IMR-90 (cell line): ENCODE measurements at regions not wholly inside any gene's neighbourhood (a gene's known extent, or its start where the extent isn't known, plus 50 kb on each side); places are given as distances from the start of the nearest gene placed in this dataset.

Source experiments
- ATAC-seq: fragments of 200-7000 bp; cut with Tn5 transposase; 2 replicates; pipeline ENCODE4 v1.9.1; 2020; ENCODE audit warnings: low read depth, mild to moderate bottlenecking, moderate library complexity
- BruUV-seq: library from RNA; stranded (reverse); fragments of 400-500 nt; replicated peaks from 2 replicates; lab custom pipeline; 2021; lab: Mats Ljungman, UMichigan
- CTCF ChIA-PET: fragments of 300-600 bp; formaldehyde crosslinking; extraction: SDS; loops from one replicate; lab custom pipeline; 2021; ENCODE audit warnings: antibody characterized with exemption; lab: Yijun Ruan, JAX
- POLR2A ChIA-PET: fragments of 300-600 bp; sonication (Branson Sonifier 250); formaldehyde crosslinking; loops from one replicate; lab custom pipeline; 2022; ENCODE audit warnings: antibody characterized with exemption; ENCODE audit not compliant: unreplicated experiment; lab: Charles Lee
- DNase-seq: peaks from one replicate; pipeline ENCODE4 v3.0.0; 2013
- H2AFZ ChIP-seq: replicated peaks from 2 replicates; pipeline ENCODE3; 2013; ENCODE audit warnings: low read length, mild to moderate bottlenecking; ENCODE audit not compliant: poor library complexity
- H2AK5ac ChIP-seq: 2 replicates; pipeline ENCODE4 v1.6.1; 2013; ENCODE audit warnings: low read depth, low read length, inconsistent platforms
- H2AK9ac ChIP-seq: replicated peaks from 2 replicates; pipeline ENCODE3; 2013; ENCODE audit warnings: mild to moderate bottlenecking, low read depth, low read length, moderate library complexity; ENCODE audit not compliant: poor library complexity
- H2BK120ac ChIP-seq: 2 replicates; pipeline ENCODE4 v1.6.1; 2013; ENCODE audit warnings: low read depth, low read length, inconsistent platforms
- H2BK15ac ChIP-seq: 3 replicates; pipeline ENCODE4 v1.6.1; 2013; ENCODE audit warnings: low read depth, low read length, inconsistent platforms
- H2BK20ac ChIP-seq: 2 replicates; pipeline ENCODE4 v1.6.1; 2013; ENCODE audit warnings: low read depth, mild to moderate bottlenecking, inconsistent platforms, low read length, moderate library complexity
- H2BK5ac ChIP-seq: 2 replicates; pipeline ENCODE4 v1.6.1; 2013; ENCODE audit warnings: mild to moderate bottlenecking, low read depth, low read length, inconsistent platforms; ENCODE audit not compliant: poor library complexity, severe bottlenecking
- H3K14ac ChIP-seq: replicated peaks from 2 replicates; pipeline ENCODE4 v1.6.1; 2013; ENCODE audit warnings: low read depth, low read length, inconsistent platforms
- H3K18ac ChIP-seq: 2 replicates; pipeline ENCODE4 v1.6.1; 2013; ENCODE audit warnings: low read depth, low read length, control low read depth
- H3K23ac ChIP-seq: 2 replicates; pipeline ENCODE4 v1.6.1; 2013; ENCODE audit warnings: low read depth, low read length, inconsistent platforms
- H3K27ac ChIP-seq: 2 replicates; pipeline ENCODE4 v1.5.1; 2013; ENCODE audit warnings: mild to moderate bottlenecking, control low read depth, low read length; ENCODE audit not compliant: insufficient read depth
- H3K27me3 ChIP-seq: 2 replicates; pipeline ENCODE4 v1.6.1; 2013; ENCODE audit warnings: low read length; ENCODE audit not compliant: control insufficient read depth, insufficient read depth
- H3K36me3 ChIP-seq: 2 replicates; pipeline ENCODE4 v1.6.1; 2013; ENCODE audit warnings: low read length, mixed read lengths; ENCODE audit not compliant: control insufficient read depth, insufficient read depth
- H3K4ac ChIP-seq: 2 replicates; pipeline ENCODE4 v1.6.1; 2013; ENCODE audit warnings: low read depth, low read length, inconsistent platforms
- H3K4me1 ChIP-seq: 2 replicates; pipeline ENCODE4 v1.6.1; 2013; ENCODE audit warnings: low read length, mixed read lengths; ENCODE audit not compliant: control insufficient read depth, insufficient read depth
- H3K4me2 ChIP-seq: 2 replicates; pipeline ENCODE4 v1.6.1; 2013; ENCODE audit warnings: low read depth, mild to moderate bottlenecking, control low read depth, low read length, moderate library complexity
- H3K4me3 ChIP-seq: 2 replicates; pipeline ENCODE4 v1.5.1; 2013; ENCODE audit warnings: low read depth, mild to moderate bottlenecking, control low read depth, low read length, moderate library complexity; ENCODE audit not compliant: insufficient read depth
- H3K56ac ChIP-seq: 2 replicates; pipeline ENCODE4 v1.6.1; 2013; ENCODE audit warnings: low read length, inconsistent platforms; ENCODE audit not compliant: insufficient read depth; ENCODE audit errors: extremely low read depth
- H3K79me1 ChIP-seq, 2 experiments: 2 replicates each; pipeline ENCODE4 v1.6.1; 2013; ENCODE audit warnings: low read length in 2 of 2, inconsistent platforms in 1 of 2, low read depth in 1 of 2
- H3K9ac ChIP-seq: 2 replicates; pipeline ENCODE4 v1.6.1; 2013; ENCODE audit warnings: low read depth, low read length, control low read depth
- H3K9me1 ChIP-seq: 2 replicates; pipeline ENCODE4 v1.6.1; 2013; ENCODE audit warnings: low read length, inconsistent platforms; ENCODE audit not compliant: insufficient read depth
- H3K9me3 ChIP-seq: 2 replicates; pipeline ENCODE4 v1.6.1; 2013; ENCODE audit warnings: low read length; ENCODE audit not compliant: control insufficient read depth, insufficient read depth
- H4K20me1 ChIP-seq: 2 replicates; pipeline ENCODE4 v1.6.1; 2013; ENCODE audit warnings: low read length, inconsistent platforms; ENCODE audit not compliant: insufficient read depth
- H4K5ac ChIP-seq: 2 replicates; pipeline ENCODE4 v1.6.1; 2013; ENCODE audit warnings: mild to moderate bottlenecking, low read depth, low read length, control low read depth
- H4K8ac ChIP-seq, 2 experiments: 2 replicates each; pipeline ENCODE4 v1.6.1; 2013; ENCODE audit warnings: low read depth in 2 of 2, low read length in 2 of 2, control low read depth in 1 of 2, inconsistent platforms in 1 of 2
- H4K91ac ChIP-seq: 2 replicates; pipeline ENCODE4 v1.6.1; 2013; ENCODE audit warnings: low read depth, low read length, inconsistent platforms; ENCODE audit not compliant: insufficient read depth
- NFE2L2 ChIP-seq: fragments of 150-350 bp; IDR thresholded peaks from 2 replicates; pipeline ENCODE4 v1.6.1; 2016; ENCODE audit warnings: low read depth, mild to moderate bottlenecking, low read length
- WGBS, 2 experiments: methylation state at CpG; one replicate each; pipeline versions ENCODE4 v1.1.5 to v1.1.7; 2013; ENCODE audit warnings: missing lambda C conversion rate in 2 of 2; ENCODE audit not compliant: insufficient read length in 1 of 2; ENCODE audit errors: extremely low coverage in 2 of 2; 5-methylcytosine and 5-hydroxymethylcytosine counted together
- dilution Hi-C: fragments of 300-500 bp; cut with HindIII; formaldehyde crosslinking; loops from one replicate; pipeline ENCODE4 v1.14.3; 2018; ENCODE audit warnings: low sequenced_read_pairs; ENCODE audit not compliant: unreplicated experiment
- in situ Hi-C: fragments of 300-500 bp; cut with MboI; formaldehyde crosslinking; loops from 3 replicates; pipeline ENCODE4 v1.14.3; 2019; ENCODE audit warnings: low sequenced_read_pairs, inconsistent platforms, mixed read lengths
- intact Hi-C: fragments of 100-400 bp; cut with micrococcal nuclease; formaldehyde crosslinking; loops from 2 replicates; pipeline ENCODE4 v1.10.0; 2022

DNA sequence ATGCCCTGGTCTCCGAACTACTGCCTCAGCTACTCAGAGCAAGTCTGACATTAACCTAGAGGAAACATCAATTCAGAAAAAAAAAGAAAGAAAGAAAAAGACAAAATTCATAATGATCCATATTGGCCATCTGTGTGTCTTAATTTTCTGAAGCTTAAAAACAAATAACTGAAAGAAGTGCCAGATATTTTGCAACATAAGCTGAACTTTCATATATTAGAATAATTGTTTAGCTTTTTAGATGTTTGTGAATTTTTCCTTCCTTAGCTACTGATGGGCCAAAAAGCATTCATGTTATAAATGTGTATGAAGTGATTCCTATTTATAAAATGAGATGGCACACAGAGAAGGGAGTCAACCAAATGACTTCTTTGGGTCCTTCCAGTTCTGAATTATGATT is 555.0 kb upstream of the CHAC2 start:
- Histone ChIP-seq H3K9me3 (no peaks in the 10 kb centered on the region), H3K56ac (no peak overlapping the region), H4K8ac (no peak overlapping the region), H3K9me1 (no peaks in the 10 kb centered on the region), H2AK5ac (no peak overlapping the region), H3K4me2 (no peak overlapping the region), H2BK5ac (no peak overlapping the region), H3K4me3 (no peak overlapping the region), H4K91ac (no peak overlapping the region), H3K27me3 (no peaks in the 10 kb centered on the region), H4K20me1 (no peaks in the 10 kb centered on the region), H3K18ac (no peak overlapping the region), H3K4me1 (no peaks in the 10 kb centered on the region), H3K9ac (no peak overlapping the region), H3K4ac (no peak overlapping the region), H2AK9ac (no peak overlapping the region), H4K5ac (no peak overlapping the region), H3K27ac (no peak overlapping the region), H3K36me3 (no peaks in the 10 kb centered on the region), H3K79me1 (no peaks in the 10 kb centered on the region), H2BK120ac (no peak overlapping the region), H2AFZ (no peak overlapping the region), H3K23ac (no peak overlapping the region), H2BK15ac (no peak overlapping the region), H3K14ac (no peak overlapping the region), H2BK20ac (no peak overlapping the region)
- dilution Hi-C loops, result no loop called here
- DNase-seq (no peak), ATAC-seq (no peak)
- POLR2A ChIA-PET, result no interaction called here
- no CpG with 5 or more reads among the region's 1 CpG for WGBS, 2 experiments
- intact Hi-C loops, result no loop called here
- in situ Hi-C loops, result no loop called here
- TF ChIP-seq NFE2L2, result no peak
- BruUV-seq, result no TSS peak
- CTCF ChIA-PET, result interaction anchor here (0.6 kb wide), 1 partner anchor 713 kb away, joined by 6 read pairs; no protein-coding TSS in a partner anchor
